GM21526 (cell line): ENCODE measurements at regions not wholly inside any gene's neighbourhood (a gene's known extent, or its start where the extent isn't known, plus 50 kb on each side); places are given as distances from the start of the nearest gene placed in this dataset.
"Not testable (repeated sequence)": the region's sequence is repeated elsewhere in the genome, so short reads cannot be mapped to it uniquely, and the experiment has no call there.

Experiments used
- ATAC-seq: cut with Tn5 transposase; IDR thresholded peaks from one replicate; pipeline ENCODE4 v1.9.1; 2021; ENCODE audit warnings: moderate library complexity; ENCODE audit not compliant: unreplicated experiment, low FRiP score

GRCh38 chr13:59413126-59413525, 750.6 kb downstream of the DIAPH3 start:
- ATAC-seq = no peak

- ATAC-seq = no peak
Observed at GRCh38 chr13:59414006-59414405, 749.7 kb downstream of the DIAPH3 start.

GRCh38 chr13:59415498-59415897, 748.2 kb downstream of the DIAPH3 start:
- no peak for ATAC-seq

- ATAC-seq = no peak
Observed at GRCh38 chr13:59416561-59416960, 747.2 kb downstream of the DIAPH3 start.

- no peak for ATAC-seq
Observed at GRCh38 chr13:59422646-59423045, 741.1 kb downstream of the DIAPH3 start.

GRCh38 chr13:59423708-59424340, 739.9 kb downstream of the DIAPH3 start:
- ATAC-seq = no peak

GRCh38 chr13:59424661-59425060, 739.1 kb downstream of the DIAPH3 start:
- no peak for ATAC-seq

GRCh38 chr13:59425211-59425741, 738.5 kb downstream of the DIAPH3 start:
- no peak for ATAC-seq

- no peak for ATAC-seq
Observed at GRCh38 chr13:59435024-59435423, 728.7 kb downstream of the DIAPH3 start.

GRCh38 chr13:59437544-59438301, 726.0 kb downstream of the DIAPH3 start:
- no peak for ATAC-seq

GRCh38 chr13:59439776-59440428, 723.8 kb downstream of the DIAPH3 start:
- no peak for ATAC-seq

GRCh38 chr13:59441068-59441467, 722.7 kb downstream of the DIAPH3 start:
- ATAC-seq = not testable (repeated sequence)

GRCh38 chr13:59441596-59442280, 722.0 kb downstream of the DIAPH3 start:
- no peak for ATAC-seq

- no peak for ATAC-seq
Observed at GRCh38 chr13:59442461-59442860, 721.3 kb downstream of the DIAPH3 start.

GRCh38 chr13:59442944-59443486, 720.7 kb downstream of the DIAPH3 start:
- no peak for ATAC-seq

- no peak for ATAC-seq
Observed at GRCh38 chr13:59444210-59444857, 719.4 kb downstream of the DIAPH3 start.

GRCh38 chr13:59445812-59446211, 717.9 kb downstream of the DIAPH3 start:
- ATAC-seq = no peak

GRCh38 chr13:59446391-59446790, 717.3 kb downstream of the DIAPH3 start:
- no peak for ATAC-seq

GRCh38 chr13:59447031-59447430, 716.7 kb downstream of the DIAPH3 start:
- no peak for ATAC-seq
